Mucosa of descending colon (tissue), 3 donors: ENCODE measurements at regions not wholly inside any gene's neighbourhood (a gene's known extent, or its start where the extent isn't known, plus 50 kb on each side); places are given as distances from the start of the nearest gene placed in this dataset.

ENCODE experiments used
- ATAC-seq: fragments of 200-7000 bp; cut with Tn5 transposase; one replicate; pipeline ENCODE4 v1.9.1; 2020; ENCODE audit warnings: mild to moderate bottlenecking, moderate library complexity
- DNase-seq, 3 donors: peaks; one replicate each; pipeline ENCODE4 v3.0.0-alpha.2; 2020
- H3K36me3 ChIP-seq: fragments of 200-600 bp; one replicate; pipeline ENCODE4 v1.8.0; 2021; ENCODE audit warnings: low read depth, mild to moderate bottlenecking
- H3K4me1 ChIP-seq: fragments of 200-600 bp; one replicate; pipeline ENCODE4 v1.8.0; 2021; ENCODE audit warnings: low read depth, mild to moderate bottlenecking
- H3K4me3 ChIP-seq: fragments of 200-600 bp; one replicate; pipeline ENCODE4 v1.8.0; 2021; ENCODE audit warnings: mild to moderate bottlenecking
- H3K9me3 ChIP-seq: fragments of 200-600 bp; one replicate; pipeline ENCODE4 v1.8.0; 2021; ENCODE audit warnings: mild to moderate bottlenecking
- CTCF ChIP-seq: fragments of 200-600 bp; IDR thresholded peaks from one replicate; pipeline ENCODE4 v1.8.0; 2022; ENCODE audit warnings: antibody characterized with exemption, mild to moderate bottlenecking
- intact Hi-C, 2 donors: fragments of 100-400 bp; cut with DNase I in 1 of 2; cut with micrococcal nuclease in 1 of 2; formaldehyde crosslinking; loops; one replicate each; pipeline versions ENCODE4 v1.11.0 to v1.11.1; 2022; cut with DNase I, micrococcal nuclease
- donor health status: DM: no; HTN: no; CAD: no; lungs with moderate emphysema.
- donor health status: DM: no; HTN: no; CAD: no.
- donor health status: DM: no; HTN: yes; CAD: no.

- Histone ChIP-seq H3K4me3 (no peak overlapping the region), H3K4me1 (no peaks in the 10 kb centered on the region), H3K9me3 (no peaks in the 10 kb centered on the region), H3K36me3 (no peaks in the 10 kb centered on the region)
- DNase-seq, result no peak
- no peak for ATAC-seq
- TF ChIP-seq CTCF, result no peak
- intact Hi-C loops, result no loop called here
Measured at GRCh38 chr11:112785149-112785548, 176.1 kb upstream of the NCAM1 start.

- Histone ChIP-seq H3K4me3 (no peak overlapping the region), H3K36me3 (no peaks in the 10 kb centered on the region), H3K4me1 (no peaks in the 10 kb centered on the region), H3K9me3 (no peaks in the 10 kb centered on the region)
- ATAC-seq, result no peak
- DNase-seq, result peak in 1 of 3 donors; percentile 15
- intact Hi-C loops, result no loop called here
- no peak for TF ChIP-seq CTCF
Measured at GRCh38 chr11:112785719-112786118, 175.5 kb upstream of the NCAM1 start.

- no peak overlapping the region for H3K4me3 ChIP-seq
- no peaks in the 10 kb centered on the region for H3K4me1 ChIP-seq
- TF ChIP-seq CTCF, result no peak
- no peak for DNase-seq
- intact Hi-C loops, result no loop called here
- no peaks in the 10 kb centered on the region for H3K36me3 ChIP-seq
- no peaks in the 10 kb centered on the region for H3K9me3 ChIP-seq
- ATAC-seq, result no peak
Measured at GRCh38 chr11:112786196-112786595, 175.0 kb upstream of the NCAM1 start.

- DNase-seq, result no peak
- intact Hi-C loops, result no loop called here
- Histone ChIP-seq H3K4me1 (no peaks in the 10 kb centered on the region), H3K36me3 (no peaks in the 10 kb centered on the region), H3K4me3 (no peak overlapping the region), H3K9me3 (no peaks in the 10 kb centered on the region)
- TF ChIP-seq CTCF, result no peak
- no peak for ATAC-seq
Measured at GRCh38 chr11:112786886-112787530, 174.2 kb upstream of the NCAM1 start.

GRCh38 chr11:112789481-112789880, 171.7 kb upstream of the NCAM1 start:
- Histone ChIP-seq H3K4me3 (no peak overlapping the region), H3K36me3 (no peaks in the 10 kb centered on the region), H3K4me1 (no peaks in the 10 kb centered on the region), H3K9me3 (no peaks in the 10 kb centered on the region)
- ATAC-seq (no peak), DNase-seq (no peak)
- intact Hi-C loops, result no loop called here
- TF ChIP-seq CTCF, result no peak

GRCh38 chr11:112790286-112790685, 170.9 kb upstream of the NCAM1 start:
- H3K4me3 ChIP-seq, result no peak overlapping the region
- no peaks in the 10 kb centered on the region for H3K4me1 ChIP-seq
- ATAC-seq (no peak), DNase-seq (no peak)
- no peaks in the 10 kb centered on the region for H3K36me3 ChIP-seq
- intact Hi-C loops, result loop anchor here in 1 of 2 donors (10.0 kb wide), 1 partner anchor 195 kb away; no protein-coding TSS in a partner anchor
- H3K9me3 ChIP-seq, result no peaks in the 10 kb centered on the region
- no peak for TF ChIP-seq CTCF
